ENCODE measurements at regions not wholly inside any gene's neighbourhood (a gene's known extent, or its start where the extent isn't known, plus 50 kb on each side); places are given as distances from the start of the nearest gene placed in this dataset.
A peak's percentile ranks its signal among the peaks of the same experiment; 100 is the strongest.
"Not testable (repeated sequence)": the region's sequence is repeated elsewhere in the genome, so short reads cannot be mapped to it uniquely, and the experiment has no call there.

GRCh38 chr6:135606392-135606791 lies 108.9 kb upstream of the AHI1 start:
- no peak for DNase-seq

- DNase-seq: no peak
These were observed 110.5 kb upstream of the AHI1 start for GRCh38 chr6:135608031-135608430.

GRCh38 chr6:135610192-135610591 lies 112.7 kb upstream of the AHI1 start:
- not testable (repeated sequence) for DNase-seq

- no peak for DNase-seq
These were observed 119.1 kb upstream of the AHI1 start for GRCh38 chr6:135616655-135617054.

- no peak for DNase-seq
These were observed 119.7 kb upstream of the AHI1 start for GRCh38 chr6:135617222-135617621.

- no peak for DNase-seq
These were observed 124.5 kb upstream of the AHI1 start for GRCh38 chr6:135622081-135622480.

- DNase-seq: no peak
These were observed 126.4 kb upstream of the AHI1 start for GRCh38 chr6:135623979-135624378.

- DNase-seq: no peak
These were observed 127.1 kb upstream of the AHI1 start for GRCh38 chr6:135624402-135625295.

- DNase-seq: not testable (repeated sequence)
These were observed 128.5 kb upstream of the AHI1 start for GRCh38 chr6:135626001-135626400.

GRCh38 chr6:135627092-135627715 lies 129.7 kb upstream of the AHI1 start:
- DNase-seq: no peak

- no peak for DNase-seq
These were observed 133.3 kb upstream of the AHI1 start for GRCh38 chr6:135630789-135631376.

- no peak for DNase-seq
These were observed 134.3 kb upstream of the AHI1 start for GRCh38 chr6:135631821-135632220.

GRCh38 chr6:135633573-135633972 lies 136.0 kb upstream of the AHI1 start:
- DNase-seq: no peak

- DNase-seq: no peak
These were observed 140.2 kb upstream of the AHI1 start for GRCh38 chr6:135637701-135638100.

GRCh38 chr6:135638108-135638507 lies 140.6 kb upstream of the AHI1 start:
- DNase-seq: no peak

- DNase-seq: no peak
These were observed 142.5 kb upstream of the AHI1 start for GRCh38 chr6:135640048-135640447.

- no peak for DNase-seq
These were observed 143.0 kb upstream of the AHI1 start for GRCh38 chr6:135640449-135641111.

GRCh38 chr6:135642912-135643311 lies 145.4 kb upstream of the AHI1 start:
- no peak for DNase-seq

- no peak for DNase-seq
These were observed 146.9 kb upstream of the AHI1 start for GRCh38 chr6:135644394-135644793.

- DNase-seq: no peak
These were observed 150.0 kb upstream of the AHI1 start for GRCh38 chr6:135647521-135647920.

GRCh38 chr6:135651964-135652755 lies 154.6 kb upstream of the AHI1 start:
- no peak for DNase-seq

- DNase-seq: no peak
These were observed 157.5 kb upstream of the AHI1 start for GRCh38 chr6:135655055-135655454.

GRCh38 chr6:135657207-135657606 lies 159.7 kb upstream of the AHI1 start:
- DNase-seq: peak; percentile 86
